A549 (cell line): ENCODE measurements at regions not wholly inside any gene's neighbourhood (a gene's known extent, or its start where the extent isn't known, plus 50 kb on each side); places are given as distances from the start of the nearest gene placed in this dataset.

ENCODE experiments used
- ATAC-seq, 2 experiments: fragments of 200-7000 bp in 1 of 2; fragments of >200 bp in 1 of 2; cut with Nextera tagmentation in 1 of 2; cut with Tn5 transposase in 1 of 2; 3 replicates each; pipeline versions ENCODE4 v1.8.0 to v1.9.1; 2018 to 2020; ENCODE audit warnings: mild to moderate bottlenecking in 1 of 2, moderate library complexity in 1 of 2
- CTCF ChIA-PET: fragments of 300-600 bp; sonication (Branson Sonifier 250); formaldehyde crosslinking; extraction: SDS; loops from one replicate; lab custom pipeline; 2021; ENCODE audit warnings: antibody characterized with exemption, inconsistent platforms; lab: Yijun Ruan, JAX
- POLR2A ChIA-PET: fragments of 350-600 bp; formaldehyde crosslinking; extraction: SDS; loops from one replicate; lab custom pipeline; 2021; ENCODE audit warnings: antibody characterized with exemption, inconsistent platforms; lab: Yijun Ruan, JAX
- DNase-seq, 2 experiments: peaks; one replicate each; pipeline versions ENCODE4 v3.0.0 to v3.0.0-alpha.2; 2011 to 2016; ENCODE audit warnings: low read depth in 1 of 2, low spot score in 1 of 2
- FAIRE-seq: peaks from 2 replicates; lab custom pipeline; 2011; peaks lifted over from hg19 to GRCh38; lab: Jason Lieb, UNC
- H3K27ac ChIP-seq, 2 experiments: fragments of >200 bp; sonication (Bioruptor Twin); formaldehyde crosslinking; 3 replicates each; pipeline ENCODE4 v1.5.1; 2016 to 2017
- H3K4me1 ChIP-seq: fragments of >200 bp; sonication (Bioruptor Twin); formaldehyde crosslinking; 3 replicates; pipeline ENCODE4 v1.6.1; 2016
- H3K4me2 ChIP-seq: fragments of >200 bp; sonication (Bioruptor Twin); formaldehyde crosslinking; 3 replicates; pipeline ENCODE4 v1.6.1; 2016
- H3K4me3 ChIP-seq: fragments of >200 bp; sonication (Bioruptor Twin); formaldehyde crosslinking; 3 replicates; pipeline ENCODE4 v1.5.1; 2016
- H3K9me3 ChIP-seq: fragments of >200 bp; sonication (Bioruptor Twin); formaldehyde crosslinking; 3 replicates; pipeline ENCODE4 v1.6.1; 2016
- CBX8 ChIP-seq: fragments of 200-600 bp; sonication (generic); IDR thresholded peaks from 2 replicates; pipeline ENCODE4 v1.6.1; 2016
- CHD2 ChIP-seq: fragments of 150-350 bp; IDR thresholded peaks from 2 replicates; pipeline ENCODE4 v1.6.1; 2014; ENCODE audit warnings: low read length; ENCODE audit not compliant: partially characterized antibody
- CHD4 ChIP-seq: fragments of 200-600 bp; sonication (generic); IDR thresholded peaks from 2 replicates; pipeline ENCODE4 v1.6.1; 2016; ENCODE audit warnings: antibody characterized with exemption, mild to moderate bottlenecking, borderline replicate concordance
- EHMT2 ChIP-seq: fragments of 200-600 bp; sonication (generic); IDR thresholded peaks from 2 replicates; pipeline ENCODE4 v1.6.1; 2016; ENCODE audit warnings: antibody characterized with exemption, low read depth, mild to moderate bottlenecking, moderate library complexity
- EP300 ChIP-seq, 2 experiments: fragments of >200 bp; sonication (Bioruptor Twin); formaldehyde crosslinking; IDR thresholded peaks; 2 replicates in 1 of 2; 3 replicates in 1 of 2; pipeline ENCODE4 v1.6.1; 2016 to 2017
- ESRRA ChIP-seq: fragments of 150-350 bp; IDR thresholded peaks from 2 replicates; pipeline ENCODE4 v1.6.1; 2014; ENCODE audit warnings: mild to moderate bottlenecking, low read length, borderline replicate concordance
- FOSB ChIP-seq: fragments of 250-450 bp; sonication (Bioruptor Pico); IDR thresholded peaks from 2 replicates; pipeline ENCODE4 v1.5.0; 2020; ENCODE audit warnings: mild to moderate bottlenecking, moderate library complexity
- FOSL2 ChIP-seq, 2 experiments: fragments of 450-650 bp in 1 of 2; fragments of >200 bp in 1 of 2; sonication (Bioruptor Twin) in 1 of 2; formaldehyde crosslinking; IDR thresholded peaks; 2 replicates each; pipeline versions ENCODE4 v1.5.0 to v1.6.1; 2016 to 2020; ENCODE audit warnings: mild to moderate bottlenecking in 1 of 2, moderate library complexity in 1 of 2
- HDAC2 ChIP-seq: fragments of 200-600 bp; sonication (generic); IDR thresholded peaks from 2 replicates; pipeline ENCODE4 v1.6.1; 2016
- HES2 ChIP-seq: fragments of >200 bp; sonication (Bioruptor Twin); formaldehyde crosslinking; IDR thresholded peaks from 2 replicates; pipeline ENCODE4 v1.6.1; 2016
- HEYL ChIP-seq: fragments of 250-450 bp; sonication (Bioruptor Pico); IDR thresholded peaks from 2 replicates; pipeline ENCODE4 v1.8.0; 2021; ENCODE audit warnings: mild to moderate bottlenecking, moderate library complexity
- KDM1A ChIP-seq: fragments of 200-600 bp; sonication (generic); IDR thresholded peaks from 2 replicates; pipeline ENCODE4 v1.6.1; 2016; ENCODE audit warnings: low read depth, mild to moderate bottlenecking
- KDM5A ChIP-seq: fragments of 200-600 bp; sonication (generic); IDR thresholded peaks from 2 replicates; pipeline ENCODE4 v1.6.1; 2016; ENCODE audit warnings: antibody characterized with exemption, mild to moderate bottlenecking
- MAFK ChIP-seq: fragments of 450-650 bp; IDR thresholded peaks from 2 replicates; pipeline ENCODE4 v1.6.1; 2014; ENCODE audit not compliant: partially characterized antibody
- MAX ChIP-seq: IDR thresholded peaks from 2 replicates; pipeline ENCODE4 v1.6.1; 2012
- MAZ ChIP-seq: fragments of 150-350 bp; IDR thresholded peaks from 2 replicates; pipeline ENCODE4 v1.6.1; 2014; ENCODE audit warnings: antibody characterized with exemption, low read depth, low read length, borderline replicate concordance
- NFE2L2 ChIP-seq: fragments of 150-350 bp; conservative IDR thresholded peaks from 2 replicates; pipeline ENCODE4 v1.6.1; 2014; ENCODE audit warnings: low read length
- PBX3 ChIP-seq: IDR thresholded peaks from 2 replicates; pipeline ENCODE4 v1.6.1; 2012
- POLR2A ChIP-seq: IDR thresholded peaks from 2 replicates; pipeline ENCODE4 v1.6.1; 2012; ENCODE audit warnings: mild to moderate bottlenecking, low read length
- RCOR1 ChIP-seq: fragments of 150-350 bp; IDR thresholded peaks from 2 replicates; pipeline ENCODE4 v1.6.1; 2014; ENCODE audit warnings: antibody characterized with exemption, low read length, low read depth
- RFX5 ChIP-seq: fragments of 450-650 bp; IDR thresholded peaks from 2 replicates; pipeline ENCODE4 v1.7.1; 2014; ENCODE audit warnings: antibody characterized with exemption, mild to moderate bottlenecking, moderate library complexity
- RNF2 ChIP-seq: fragments of 200-600 bp; sonication (generic); IDR thresholded peaks from 2 replicates; pipeline ENCODE4 v1.6.1; 2016; ENCODE audit warnings: low read depth, mild to moderate bottlenecking, antibody characterized with exemption, moderate library complexity, borderline replicate concordance
- SREBF2 ChIP-seq: fragments of 450-650 bp; IDR thresholded peaks from 2 replicates; pipeline ENCODE4 v1.6.1; 2014; ENCODE audit warnings: mild to moderate bottlenecking, moderate library complexity
- TFCP2L1 ChIP-seq: fragments of 250-450 bp; sonication (Bioruptor Pico); IDR thresholded peaks from 2 replicates; pipeline ENCODE4 v1.5.0; 2021; ENCODE audit warnings: mild to moderate bottlenecking
- ZFP36 ChIP-seq: fragments of 450-650 bp; IDR thresholded peaks from 2 replicates; pipeline ENCODE4 v1.6.1; 2014; ENCODE audit warnings: borderline replicate concordance; ENCODE audit not compliant: partially characterized antibody
- WGBS: methylation state at CpG from one replicate; pipeline ENCODE4 v1.1.6; 2017; ENCODE audit errors: missing lambda C conversion rate; 5-methylcytosine and 5-hydroxymethylcytosine counted together
- TF ChIP-seq, protein P1 (sequence below): fragments of 450-650 bp; IDR thresholded peaks from 2 replicates; pipeline ENCODE4 v1.6.1; 2014; ENCODE audit warnings: antibody characterized with exemption

DNA sequence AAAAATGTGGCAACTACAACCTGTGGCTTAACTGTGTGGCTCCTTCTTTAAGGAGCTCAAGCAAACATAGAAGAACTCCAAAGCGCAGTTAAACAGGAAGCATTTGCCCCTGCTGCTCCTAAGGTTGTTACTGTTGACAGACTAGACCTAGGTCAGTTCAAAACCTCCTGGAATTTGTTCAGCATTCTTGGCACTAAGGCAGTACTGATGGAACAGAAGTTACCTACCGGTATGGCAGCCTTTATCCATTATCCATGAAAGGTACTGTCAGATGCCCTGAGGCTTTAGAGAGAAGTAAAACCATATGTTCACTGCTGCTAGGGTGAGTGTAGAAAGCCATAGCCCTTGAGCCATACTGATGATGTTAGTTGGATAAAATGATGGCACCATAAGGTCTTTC, 916.5 kb upstream of the FAT3 start:
- ATAC-seq: no peak
- no peak for TF ChIP-seq HES2
- TF ChIP-seq TFCP2L1 (CRISPR knock-in tag): no peak
- no peak for TF ChIP-seq FOSL2 (IDR thresholded peaks at IDR 0.05)
- TF ChIP-seq FOSL2 (CRISPR knock-in tag; IDR thresholded peaks at IDR 0.05): no peak
- TF ChIP-seq CHD4: no peak
- no peak for TF ChIP-seq ZFP36
- TF ChIP-seq EP300 (IDR thresholded peaks at IDR 0.05): no peak
- no peak for TF ChIP-seq ESRRA
- peaks cover 10% of the 10 kb centered on the region; the same call in 2 of the 3 replicates for H3K4me1 ChIP-seq
- no peak overlapping the region for H3K4me3 ChIP-seq
- POLR2A ChIA-PET: no interaction called here
- H3K4me2 ChIP-seq: no peak overlapping the region
- FAIRE-seq: no peak
- DNase-seq: no peak
- H3K27ac ChIP-seq: no peak overlapping the region
- WGBS: 75% methylated on average over 2 of the region's 2 CpGs
- CTCF ChIA-PET: no interaction called here
- no peaks in the 10 kb centered on the region for H3K9me3 ChIP-seq

DNA sequence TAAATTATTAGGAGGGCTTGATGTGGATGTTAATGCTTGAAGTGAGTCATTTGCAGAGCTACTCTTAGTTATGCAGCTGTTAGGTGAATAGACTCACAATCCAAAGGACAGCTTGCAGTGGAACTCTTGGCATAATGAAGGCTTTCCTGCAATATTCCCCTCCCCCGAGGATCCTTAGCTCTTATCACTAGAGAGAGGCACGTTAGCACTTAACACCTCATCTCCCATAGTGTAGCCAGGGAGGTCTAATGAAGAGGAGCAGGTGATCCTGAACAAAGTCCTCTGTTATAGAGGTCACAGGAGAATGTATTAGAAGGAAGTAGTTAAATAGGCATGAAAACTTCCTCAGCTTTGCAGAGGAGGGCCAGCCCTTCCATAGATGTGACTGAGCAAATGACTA, 919.2 kb upstream of the FAT3 start:
- H3K4me3 ChIP-seq: no peak overlapping the region
- H3K4me1 ChIP-seq: peaks cover 10% of the 10 kb centered on the region; the same call in 2 of the 3 replicates
- TF ChIP-seq CBX8 (no peak), FOSB (CRISPR knock-in tag) (no peak), RNF2 (no peak), RFX5 (no peak), RCOR1 (no peak), EP300 (IDR thresholded peaks at IDR 0.05) (no peak), EHMT2 (no peak), ZFP36 (no peak), MAFK (no peak), HEYL (CRISPR knock-in tag) (no peak), KDM1A (no peak), HDAC2 (no peak), ESRRA (no peak), POLR2A (no peak), SREBF2 (no peak), KDM5A (no peak), MAZ (no peak)
- TF ChIP-seq, protein P1, sequence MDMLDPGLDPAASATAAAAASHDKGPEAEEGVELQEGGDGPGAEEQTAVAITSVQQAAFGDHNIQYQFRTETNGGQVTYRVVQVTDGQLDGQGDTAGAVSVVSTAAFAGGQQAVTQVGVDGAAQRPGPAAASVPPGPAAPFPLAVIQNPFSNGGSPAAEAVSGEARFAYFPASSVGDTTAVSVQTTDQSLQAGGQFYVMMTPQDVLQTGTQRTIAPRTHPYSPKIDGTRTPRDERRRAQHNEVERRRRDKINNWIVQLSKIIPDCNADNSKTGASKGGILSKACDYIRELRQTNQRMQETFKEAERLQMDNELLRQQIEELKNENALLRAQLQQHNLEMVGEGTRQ: no peak
- TF ChIP-seq, all 56 proteins: peak for 0
- no peak overlapping the region for H3K27ac ChIP-seq
- no peaks in the 10 kb centered on the region for H3K9me3 ChIP-seq
- ATAC-seq (no peak), FAIRE-seq (no peak), DNase-seq (no peak)
- ChIA-PET POLR2A (no interaction called here), CTCF (no interaction called here)
- no peak overlapping the region for H3K4me2 ChIP-seq
- 54% methylated on average over 2 of the region's 2 CpGs for WGBS

GRCh38 chr11:91303749-91304148, 920.9 kb upstream of the FAT3 start:
- ChIA-PET CTCF (no interaction called here), POLR2A (no interaction called here)
- WGBS: 26% methylated on average over 2 of the region's 2 CpGs
- TF ChIP-seq FOSL2 (IDR thresholded peaks at IDR 0.05) (no peak), FOSL2 (CRISPR knock-in tag; IDR thresholded peaks at IDR 0.05) (peak; percentile 29; the same call in 1 of the 2 replicates), NFE2L2 (no peak), MAX (no peak), PBX3 (no peak), CHD2 (no peak)
- TF ChIP-seq, all 56 proteins: peak for 1
- no peak for FAIRE-seq
- no peak overlapping the region for H3K4me3 ChIP-seq
- ATAC-seq: no peak
- H3K9me3 ChIP-seq: no peaks in the 10 kb centered on the region
- peaks cover 10% of the 10 kb centered on the region; the same call in 2 of the 3 replicates for H3K4me1 ChIP-seq
- no peak overlapping the region for H3K4me2 ChIP-seq
- no peak for DNase-seq
- no peak overlapping the region for H3K27ac ChIP-seq
